ENCODE measurements at regions not wholly inside any gene's neighbourhood (a gene's known extent, or its start where the extent isn't known, plus 50 kb on each side); places are given as distances from the start of the nearest gene placed in this dataset.

DNA sequence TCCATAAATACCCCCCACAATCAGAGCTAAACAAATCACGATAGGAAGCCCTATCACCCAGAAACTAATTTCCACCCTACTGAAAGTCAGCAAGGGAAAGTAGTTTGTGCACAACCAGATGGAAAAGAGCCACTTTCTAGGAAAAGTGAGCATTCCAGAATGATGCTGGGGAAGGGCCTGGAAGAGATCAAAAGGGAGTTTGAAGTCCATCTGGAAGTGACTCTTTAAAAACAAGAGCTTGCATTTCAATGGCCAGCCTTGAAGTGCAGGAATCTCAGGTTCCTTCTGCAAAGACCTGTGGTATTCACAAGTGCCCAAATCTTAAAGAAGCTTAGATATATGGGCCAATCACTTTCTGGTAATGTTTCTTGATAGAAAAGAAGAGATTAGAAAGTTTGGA, 97.0 kb upstream of the LDB2 start:
- no peak for DNase-seq
- TF ChIP-seq GATA1 (IDR thresholded peaks at IDR 0.05; ENCODE audit: low read depth, low read length) = no peak
- no peak for TF ChIP-seq POLR2A (IDR thresholded peaks at IDR 0.05; ENCODE audit: low read length)

DNA sequence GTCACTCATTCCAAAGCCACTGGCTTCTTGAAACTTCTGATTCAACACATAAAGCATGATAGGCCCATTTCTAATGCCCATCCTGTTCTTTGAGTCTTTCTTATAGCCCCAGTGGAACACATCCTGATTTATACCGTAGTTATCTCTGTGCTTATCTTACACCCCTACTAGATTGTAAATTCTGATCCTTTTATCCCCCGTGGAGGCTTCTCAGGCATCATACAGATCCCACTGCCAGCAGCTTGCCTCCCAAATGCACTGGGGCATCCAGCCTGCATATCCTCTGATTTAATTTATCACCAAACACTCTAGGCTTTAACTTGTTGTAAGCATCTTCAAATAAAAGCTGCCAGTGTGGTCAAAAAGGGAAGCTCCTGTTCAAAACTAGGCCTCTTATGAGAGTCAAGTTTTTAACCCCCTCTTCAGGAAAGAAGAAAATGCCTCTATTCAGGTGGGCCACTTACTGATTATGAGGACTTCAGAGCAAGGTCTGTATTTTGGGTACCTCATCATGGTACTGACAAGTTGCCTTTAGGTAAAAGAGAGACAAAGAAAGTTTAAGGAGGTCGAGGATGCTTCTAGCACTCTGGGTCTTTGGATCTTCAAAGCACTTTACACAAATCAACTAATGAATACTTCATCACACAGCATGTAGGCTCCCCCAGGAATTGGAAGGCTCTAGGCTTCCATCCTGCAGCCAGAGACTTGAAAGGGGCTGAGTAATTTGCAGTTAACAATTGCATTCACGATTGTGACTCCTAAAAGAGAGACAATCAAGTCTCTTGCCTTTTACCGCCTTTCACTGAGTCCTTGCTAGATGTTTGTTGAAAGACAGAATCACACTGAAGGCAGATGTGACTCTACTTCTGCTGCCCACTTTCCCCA, 95.8 kb upstream of the LDB2 start:
- TF ChIP-seq GATA1 (IDR thresholded peaks at IDR 0.05; ENCODE audit: low read depth, low read length) (no peak), POLR2A (IDR thresholded peaks at IDR 0.05; ENCODE audit: low read length) (no peak)

DNA sequence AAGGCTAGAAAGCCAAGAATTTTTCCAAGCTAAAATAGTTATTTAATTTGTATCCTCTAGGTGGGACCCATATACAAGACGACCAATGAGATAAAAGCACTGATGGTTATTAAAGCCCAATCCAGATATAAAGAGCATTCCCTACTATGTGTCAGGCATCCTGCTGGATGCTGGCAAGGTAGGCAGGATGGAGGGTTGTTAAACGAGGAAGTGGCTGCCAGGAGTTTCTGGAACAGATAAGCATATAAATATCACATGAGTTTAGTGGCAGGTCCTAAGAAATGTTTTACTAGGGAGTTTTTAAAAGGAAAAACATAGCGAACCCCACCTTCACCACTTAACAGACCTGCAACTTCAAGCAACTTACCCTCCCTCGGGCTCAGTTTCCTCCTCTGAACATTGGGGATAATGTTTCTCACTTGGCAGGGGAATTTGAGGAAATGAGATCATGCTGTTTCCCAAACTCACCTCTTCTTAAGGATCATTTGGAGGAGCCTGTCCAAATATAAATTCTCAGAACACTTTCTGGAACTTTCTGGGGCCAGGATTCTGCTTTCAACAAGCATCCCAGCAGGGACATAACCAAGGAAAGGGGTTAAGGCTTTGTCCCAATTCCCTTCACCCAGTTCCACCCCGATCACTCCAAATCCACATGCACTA, 94.3 kb upstream of the LDB2 start:
- TF ChIP-seq POLR2A (IDR thresholded peaks at IDR 0.05; ENCODE audit: low read length) (no peak), GATA1 (IDR thresholded peaks at IDR 0.05; ENCODE audit: low read depth, low read length) (no peak)
- no peak for DNase-seq

More for the DNA sequence above, 95.8 kb upstream of the LDB2 start:
- DNase-seq = no peak

DNA sequence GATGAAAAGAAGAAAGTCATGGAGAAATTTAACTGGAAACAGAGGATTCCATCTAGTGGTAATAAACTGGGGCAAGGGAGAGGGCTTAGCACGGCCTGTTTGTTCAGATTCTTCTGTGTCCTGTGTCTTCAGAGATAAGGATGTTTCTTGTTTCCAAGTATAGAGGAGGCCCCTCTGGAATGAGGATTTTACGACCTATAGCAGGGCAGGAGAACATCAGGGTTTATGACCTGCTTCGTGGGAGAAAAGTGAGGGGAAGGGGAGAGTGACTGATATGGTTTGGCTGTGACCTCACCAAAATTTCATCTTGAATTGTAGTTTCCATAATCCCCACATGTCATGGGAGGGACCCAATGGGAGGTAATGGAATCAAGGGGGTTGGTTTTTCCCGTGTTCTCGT, 93.0 kb upstream of the LDB2 start:
- TF ChIP-seq GATA1 (IDR thresholded peaks at IDR 0.05; ENCODE audit: low read depth, low read length) = no peak
- no peak for TF ChIP-seq POLR2A (IDR thresholded peaks at IDR 0.05; ENCODE audit: low read length)
- DNase-seq = no peak

DNA sequence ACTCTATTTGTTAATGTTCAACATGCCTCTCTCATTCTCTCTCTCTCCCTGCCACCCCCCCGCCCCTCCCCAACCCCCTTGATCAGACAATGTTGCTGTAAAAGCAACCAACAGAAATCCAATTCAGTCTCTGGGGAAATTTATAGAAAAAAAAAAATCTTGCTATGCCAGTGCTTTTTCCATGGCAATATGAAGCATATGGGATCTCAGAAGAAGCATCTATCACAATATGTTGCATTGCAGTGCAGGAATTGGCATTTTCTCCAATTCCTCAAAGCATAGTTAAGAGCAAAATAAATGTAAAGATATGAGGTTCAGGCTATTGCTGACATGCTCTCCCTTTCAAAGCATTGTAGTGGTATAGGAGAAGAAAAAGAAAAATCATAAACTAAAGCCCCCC, 90.9 kb upstream of the LDB2 start:
- TF ChIP-seq POLR2A (IDR thresholded peaks at IDR 0.05; ENCODE audit: low read length) = no peak
- no peak for TF ChIP-seq GATA1 (IDR thresholded peaks at IDR 0.05; ENCODE audit: low read depth, low read length)
- DNase-seq = no peak

DNA sequence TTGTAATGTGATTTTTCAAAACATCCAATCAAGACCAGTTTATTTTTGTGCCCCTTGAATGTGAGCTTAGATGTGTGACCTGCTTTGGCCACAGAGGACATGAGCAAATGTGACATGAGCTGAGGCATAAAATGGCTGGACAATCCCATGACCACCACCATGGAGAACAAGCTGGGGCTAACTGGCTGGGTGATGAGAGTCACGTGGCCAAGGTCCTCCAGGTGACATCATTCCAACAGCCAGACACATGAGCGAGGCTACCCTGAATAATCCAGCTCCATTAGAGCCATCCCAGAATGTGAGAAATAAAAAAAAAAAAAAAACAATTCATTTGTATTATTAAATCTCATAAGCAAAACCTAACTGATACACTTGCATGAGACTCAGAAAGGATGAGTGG, 90.4 kb upstream of the LDB2 start:
- no peak for DNase-seq
- TF ChIP-seq GATA1 (IDR thresholded peaks at IDR 0.05; ENCODE audit: low read depth, low read length) = no peak
- no peak for TF ChIP-seq POLR2A (IDR thresholded peaks at IDR 0.05; ENCODE audit: low read length)

DNA sequence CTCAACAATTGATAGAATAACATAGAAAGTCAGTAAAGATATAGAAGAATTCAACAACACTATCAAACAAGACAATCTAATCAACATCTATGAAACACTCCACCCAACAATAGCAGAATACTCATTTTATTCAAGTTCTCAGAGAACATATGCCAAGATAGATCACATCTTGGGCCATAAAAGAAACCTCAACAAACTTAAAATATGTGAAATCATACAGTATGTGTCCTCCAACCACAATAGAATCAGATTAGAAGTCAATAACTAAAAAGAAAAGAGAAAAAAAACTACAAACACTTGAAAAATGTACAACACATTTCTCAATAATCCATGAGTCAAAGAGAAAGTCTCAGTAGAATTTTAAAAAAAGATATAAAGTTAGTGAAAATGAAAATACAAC, 78.6 kb upstream of the LDB2 start:
- no peak for TF ChIP-seq GATA1 (IDR thresholded peaks at IDR 0.05; ENCODE audit: low read depth, low read length)
- no peak for TF ChIP-seq POLR2A (IDR thresholded peaks at IDR 0.05; ENCODE audit: low read length)
- no peak for DNase-seq

DNA sequence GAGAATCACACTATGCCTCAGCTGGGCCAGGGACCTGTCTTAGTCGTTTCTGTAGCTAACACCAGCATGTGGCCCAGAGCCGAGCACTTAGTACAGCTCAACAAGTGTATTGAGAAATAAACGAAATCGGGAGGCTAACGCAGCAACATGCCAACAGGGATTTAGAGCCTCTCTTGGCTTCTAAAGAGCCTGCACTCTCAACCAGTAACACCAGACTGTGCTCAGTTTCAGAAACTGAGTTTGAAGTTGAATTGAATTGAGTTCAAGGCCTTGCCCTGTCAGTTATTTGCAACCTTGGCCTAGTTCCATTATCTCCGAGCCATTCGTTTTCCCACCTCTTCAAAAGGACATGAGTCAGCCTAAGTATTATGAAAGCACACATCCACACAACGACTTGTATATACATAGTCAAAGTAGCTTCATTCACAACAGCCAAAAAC, 71.3 kb upstream of the LDB2 start:
- DNase-seq = no peak
- no peak for TF ChIP-seq GATA1 (IDR thresholded peaks at IDR 0.05; ENCODE audit: low read depth, low read length)
- TF ChIP-seq POLR2A (IDR thresholded peaks at IDR 0.05; ENCODE audit: low read length) = no peak

DNA sequence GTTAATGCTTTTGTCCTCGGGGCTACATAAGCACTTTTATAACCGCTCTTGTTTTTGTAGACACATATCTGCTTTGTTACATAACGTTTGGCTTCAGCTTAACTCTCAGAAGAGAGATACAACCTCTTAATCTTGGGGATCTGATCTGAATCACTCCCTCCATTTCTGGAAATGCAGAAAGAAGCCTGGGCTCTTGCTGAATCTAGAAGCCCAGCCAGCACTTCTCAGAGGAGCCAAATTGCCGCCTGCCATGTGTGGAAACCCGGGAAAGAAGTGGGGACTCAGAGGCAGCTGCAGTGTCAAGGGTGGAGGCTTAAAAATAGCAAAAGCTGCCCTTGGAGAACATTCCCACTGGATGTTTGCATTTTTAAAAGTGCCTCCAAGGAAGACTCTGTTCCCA, 69.3 kb upstream of the LDB2 start:
- no peak for DNase-seq
- TF ChIP-seq POLR2A (IDR thresholded peaks at IDR 0.05; ENCODE audit: low read length) (no peak), GATA1 (IDR thresholded peaks at IDR 0.05; ENCODE audit: low read depth, low read length) (no peak)

DNA sequence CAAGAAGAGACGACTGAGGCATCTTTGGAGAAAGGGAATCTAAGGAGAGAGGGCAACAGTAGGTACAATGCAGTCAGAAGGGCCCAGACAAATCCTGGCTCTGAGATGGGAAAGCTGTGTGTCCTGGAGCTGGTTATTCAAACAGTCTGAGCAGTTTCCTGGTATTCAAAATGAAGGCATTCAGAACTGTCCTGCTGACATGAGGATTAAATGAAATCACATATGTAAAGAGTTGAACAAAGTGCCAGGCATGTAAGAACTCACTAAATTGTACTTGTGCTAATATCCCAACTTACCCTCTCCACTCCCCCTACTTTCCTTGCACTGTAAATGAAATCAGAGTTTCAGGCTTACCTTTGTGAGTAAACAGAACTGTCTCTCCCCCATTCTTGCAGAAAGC, 60.9 kb upstream of the LDB2 start:
- TF ChIP-seq GATA1 (IDR thresholded peaks at IDR 0.05; ENCODE audit: low read depth, low read length) (no peak), POLR2A (IDR thresholded peaks at IDR 0.05; ENCODE audit: low read length) (no peak)

DNA sequence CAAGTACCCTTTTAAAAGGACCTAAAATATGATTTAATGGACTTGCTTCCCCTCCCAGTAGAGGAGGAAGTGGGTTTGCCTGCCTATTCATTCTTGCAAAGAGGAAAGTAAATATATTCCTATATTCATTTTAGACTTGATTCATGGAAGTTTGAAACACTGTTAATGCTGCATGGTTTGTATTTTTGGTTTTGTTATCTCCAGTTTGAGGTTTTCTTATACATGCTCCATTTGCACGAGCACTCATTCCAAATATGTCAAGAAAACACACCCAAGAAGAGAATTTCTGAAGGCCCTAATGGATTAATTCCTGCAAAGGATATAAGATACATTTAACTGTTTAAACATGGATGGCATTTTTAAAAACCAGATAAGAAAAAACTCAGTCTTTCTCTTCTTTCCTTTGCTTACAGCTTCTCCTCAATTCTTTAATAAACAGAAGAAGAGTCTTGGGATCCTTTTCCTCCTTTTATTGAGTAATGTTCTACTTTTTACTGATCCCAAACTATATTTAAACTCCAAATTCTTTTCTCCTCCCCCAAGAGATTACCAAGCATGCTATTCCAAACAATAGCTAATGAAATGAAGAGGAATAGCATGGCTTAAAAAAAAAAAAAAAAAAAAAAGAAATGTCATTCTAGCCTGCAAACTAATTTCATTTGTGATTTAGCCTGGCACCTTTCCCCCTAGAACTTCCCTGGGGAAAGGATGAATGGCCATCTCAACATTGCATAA, 54.6 kb upstream of the LDB2 start:
- no peak for DNase-seq
- no peak for TF ChIP-seq POLR2A (IDR thresholded peaks at IDR 0.05; ENCODE audit: low read length)
- no peak for TF ChIP-seq GATA1 (IDR thresholded peaks at IDR 0.05; ENCODE audit: low read depth, low read length)

More for the DNA sequence above, 60.9 kb upstream of the LDB2 start:
- DNase-seq = no peak

DNA sequence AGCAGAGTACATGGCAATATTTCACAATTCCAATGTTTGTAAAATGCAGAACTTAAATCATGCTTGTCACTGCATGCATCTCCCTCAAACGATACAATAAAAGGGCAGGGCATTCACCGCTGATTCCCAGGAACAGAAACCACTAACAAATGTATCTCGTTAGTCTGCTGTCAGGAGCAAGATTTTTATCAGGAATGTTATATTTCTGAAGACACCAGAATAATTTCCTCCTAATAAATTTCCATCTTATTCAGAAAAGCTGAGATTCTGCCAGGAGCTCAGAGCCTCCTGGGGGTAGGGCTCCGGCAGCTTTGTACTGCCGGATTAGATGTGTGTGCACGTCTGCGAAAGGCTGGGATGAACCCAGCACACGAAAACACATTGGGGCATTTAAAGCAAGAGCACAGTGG, 54.0 kb upstream of the LDB2 start:
- DNase-seq = no peak
- no peak for TF ChIP-seq GATA1 (IDR thresholded peaks at IDR 0.05; ENCODE audit: low read depth, low read length)
- no peak for TF ChIP-seq POLR2A (IDR thresholded peaks at IDR 0.05; ENCODE audit: low read length)

All from erythroblast (primary cell).